Loucy (cell line): ENCODE measurements at regions not wholly inside any gene's neighbourhood (a gene's known extent, or its start where the extent isn't known, plus 50 kb on each side); places are given as distances from the start of the nearest gene placed in this dataset.

ENCODE experiments used
- EZH2phosphoT487 ChIP-seq: fragments of 200-600 bp; IDR thresholded peaks from 2 replicates; pipeline ENCODE4 v1.6.1; 2018; ENCODE audit warnings: antibody characterized with exemption, mild to moderate bottlenecking, moderate library complexity, borderline replicate concordance
- TF ChIP-seq, protein P1 (sequence below): fragments of 200-600 bp; sonication (generic); conservative IDR thresholded peaks from 2 replicates; pipeline ENCODE4 v1.5.1; 2014; ENCODE audit warnings: mild to moderate bottlenecking, antibody characterized with exemption, low read length

DNA sequence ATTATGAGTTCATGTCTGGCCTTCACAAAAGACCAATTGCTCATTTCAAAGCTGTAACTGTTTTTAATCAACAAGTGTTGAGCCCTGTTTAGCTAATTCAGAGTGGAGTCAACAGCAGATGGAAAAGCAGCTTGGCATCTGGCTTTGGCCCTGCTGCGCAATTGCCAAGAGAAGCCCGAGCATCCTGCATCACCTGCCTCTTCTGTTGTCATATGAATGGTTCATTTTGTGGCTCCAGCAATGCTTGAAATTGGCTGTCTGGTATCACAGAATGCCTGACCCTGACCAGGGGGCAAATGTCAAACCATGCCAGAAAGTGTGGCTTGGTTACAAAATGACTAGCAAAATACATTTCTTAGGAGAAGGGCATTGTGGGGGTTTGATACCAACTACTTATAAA is 296.5 kb upstream of the PHF14 start:
- TF ChIP-seq, protein P1, sequence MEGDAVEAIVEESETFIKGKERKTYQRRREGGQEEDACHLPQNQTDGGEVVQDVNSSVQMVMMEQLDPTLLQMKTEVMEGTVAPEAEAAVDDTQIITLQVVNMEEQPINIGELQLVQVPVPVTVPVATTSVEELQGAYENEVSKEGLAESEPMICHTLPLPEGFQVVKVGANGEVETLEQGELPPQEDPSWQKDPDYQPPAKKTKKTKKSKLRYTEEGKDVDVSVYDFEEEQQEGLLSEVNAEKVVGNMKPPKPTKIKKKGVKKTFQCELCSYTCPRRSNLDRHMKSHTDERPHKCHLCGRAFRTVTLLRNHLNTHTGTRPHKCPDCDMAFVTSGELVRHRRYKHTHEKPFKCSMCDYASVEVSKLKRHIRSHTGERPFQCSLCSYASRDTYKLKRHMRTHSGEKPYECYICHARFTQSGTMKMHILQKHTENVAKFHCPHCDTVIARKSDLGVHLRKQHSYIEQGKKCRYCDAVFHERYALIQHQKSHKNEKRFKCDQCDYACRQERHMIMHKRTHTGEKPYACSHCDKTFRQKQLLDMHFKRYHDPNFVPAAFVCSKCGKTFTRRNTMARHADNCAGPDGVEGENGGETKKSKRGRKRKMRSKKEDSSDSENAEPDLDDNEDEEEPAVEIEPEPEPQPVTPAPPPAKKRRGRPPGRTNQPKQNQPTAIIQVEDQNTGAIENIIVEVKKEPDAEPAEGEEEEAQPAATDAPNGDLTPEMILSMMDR, result no peak
- no peak for TF ChIP-seq EZH2phosphoT487
